RWPE2 (cell line): ENCODE measurements at regions not wholly inside any gene's neighbourhood (a gene's known extent, or its start where the extent isn't known, plus 50 kb on each side); places are given as distances from the start of the nearest gene placed in this dataset.

ENCODE experiments used
- ATAC-seq: fragments of 200-7000 bp; cut with Tn5 transposase; 3 replicates; pipeline ENCODE4 v1.9.1; 2021; ENCODE audit warnings: low read depth
- DNase-seq: peaks from one replicate; pipeline ENCODE4 v3.0.0-alpha.2; 2020; ENCODE audit warnings: low spot score
- H3K27ac ChIP-seq: fragments of 450-650 bp; 2 replicates; pipeline ENCODE4 v1.5.1; 2017; ENCODE audit warnings: mild to moderate bottlenecking; ENCODE audit not compliant: poor library complexity, severe bottlenecking
- H3K27me3 ChIP-seq: fragments of 250-450 bp; sonication (Bioruptor Pico); 2 replicates; pipeline ENCODE4 v1.5.1; 2021; ENCODE audit warnings: mild to moderate bottlenecking, moderate library complexity; ENCODE audit not compliant: insufficient read depth, poor library complexity, severe bottlenecking
- H3K36me3 ChIP-seq: fragments of 250-450 bp; sonication (Bioruptor Pico); 2 replicates; pipeline ENCODE4 v1.5.1; 2020; ENCODE audit warnings: low read depth, mild to moderate bottlenecking, moderate library complexity
- H3K4me1 ChIP-seq: fragments of 250-450 bp; sonication (Bioruptor Pico); 2 replicates; pipeline ENCODE4 v1.5.1; 2021; ENCODE audit warnings: mild to moderate bottlenecking, moderate library complexity; ENCODE audit not compliant: insufficient read depth, poor library complexity, severe bottlenecking
- H3K4me3 ChIP-seq: fragments of 250-450 bp; sonication (Bioruptor Pico); 2 replicates; pipeline ENCODE4 v1.5.1; 2021; ENCODE audit warnings: mild to moderate bottlenecking, moderate library complexity; ENCODE audit not compliant: severe bottlenecking
- H3K9me3 ChIP-seq: fragments of 250-450 bp; sonication (Bioruptor Pico); 2 replicates; pipeline ENCODE4 v1.5.1; 2021; ENCODE audit warnings: mild to moderate bottlenecking, moderate library complexity; ENCODE audit not compliant: severe bottlenecking
- TF ChIP-seq, protein P1 (sequence below): fragments of 450-650 bp; IDR thresholded peaks from one replicate; pipeline ENCODE4 v1.5.1; 2017; ENCODE audit warnings: mild to moderate bottlenecking, moderate library complexity; ENCODE audit not compliant: poor library complexity, severe bottlenecking

DNA sequence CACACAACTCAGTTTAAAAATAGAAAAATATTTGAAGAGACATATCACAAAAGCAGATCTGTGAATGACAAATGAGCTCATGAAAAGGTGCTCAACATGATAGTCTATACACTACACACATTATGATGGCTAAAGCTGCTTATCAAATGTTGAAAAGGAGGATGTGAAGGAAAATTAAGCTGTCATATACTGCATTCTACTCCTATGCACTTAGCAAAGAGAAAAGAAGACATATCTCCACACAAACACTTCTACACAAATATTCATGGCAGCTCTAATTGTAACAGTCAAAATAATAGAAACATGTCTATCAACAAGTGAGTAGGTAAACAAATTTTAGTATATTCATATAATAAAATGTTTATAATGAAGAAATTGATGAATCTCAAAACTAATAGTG is 540.5 kb downstream of the PLOD2 start:
- Histone ChIP-seq H3K9me3 (no peaks in the 10 kb centered on the region), H3K4me3 (no peak overlapping the region), H3K36me3 (no peaks in the 10 kb centered on the region), H3K4me1 (no peaks in the 10 kb centered on the region), H3K27me3 (no peaks in the 10 kb centered on the region), H3K27ac (no peak overlapping the region)
- ATAC-seq (no peak), DNase-seq (no peak)
- TF ChIP-seq, protein P1, sequence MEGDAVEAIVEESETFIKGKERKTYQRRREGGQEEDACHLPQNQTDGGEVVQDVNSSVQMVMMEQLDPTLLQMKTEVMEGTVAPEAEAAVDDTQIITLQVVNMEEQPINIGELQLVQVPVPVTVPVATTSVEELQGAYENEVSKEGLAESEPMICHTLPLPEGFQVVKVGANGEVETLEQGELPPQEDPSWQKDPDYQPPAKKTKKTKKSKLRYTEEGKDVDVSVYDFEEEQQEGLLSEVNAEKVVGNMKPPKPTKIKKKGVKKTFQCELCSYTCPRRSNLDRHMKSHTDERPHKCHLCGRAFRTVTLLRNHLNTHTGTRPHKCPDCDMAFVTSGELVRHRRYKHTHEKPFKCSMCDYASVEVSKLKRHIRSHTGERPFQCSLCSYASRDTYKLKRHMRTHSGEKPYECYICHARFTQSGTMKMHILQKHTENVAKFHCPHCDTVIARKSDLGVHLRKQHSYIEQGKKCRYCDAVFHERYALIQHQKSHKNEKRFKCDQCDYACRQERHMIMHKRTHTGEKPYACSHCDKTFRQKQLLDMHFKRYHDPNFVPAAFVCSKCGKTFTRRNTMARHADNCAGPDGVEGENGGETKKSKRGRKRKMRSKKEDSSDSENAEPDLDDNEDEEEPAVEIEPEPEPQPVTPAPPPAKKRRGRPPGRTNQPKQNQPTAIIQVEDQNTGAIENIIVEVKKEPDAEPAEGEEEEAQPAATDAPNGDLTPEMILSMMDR: no peak

DNA sequence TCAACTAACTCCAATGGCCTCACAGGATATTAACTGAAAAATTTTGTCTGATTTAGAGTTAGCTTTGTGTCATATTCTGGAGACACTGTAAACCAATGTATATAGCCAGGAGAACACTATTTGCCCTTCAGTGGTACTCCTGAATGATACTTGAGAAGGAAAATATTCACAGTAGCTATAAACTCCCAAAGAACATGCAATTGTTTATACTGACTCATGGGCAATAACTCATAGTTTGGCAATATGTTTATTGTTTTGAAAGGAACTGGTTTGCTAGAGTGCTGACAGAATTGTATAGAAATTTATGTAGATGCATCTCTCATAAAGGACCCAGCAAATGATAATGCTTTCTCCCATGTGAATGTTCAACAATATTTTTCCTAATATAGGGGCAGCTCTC is 537.6 kb downstream of the PLOD2 start:
- TF ChIP-seq, protein P1: no peak
- no peaks in the 10 kb centered on the region for H3K27me3 ChIP-seq
- no peak for ATAC-seq
- H3K36me3 ChIP-seq: no peaks in the 10 kb centered on the region
- no peaks in the 10 kb centered on the region for H3K4me1 ChIP-seq
- no peak overlapping the region for H3K27ac ChIP-seq
- no peaks in the 10 kb centered on the region for H3K9me3 ChIP-seq
- DNase-seq: no peak
- no peak overlapping the region for H3K4me3 ChIP-seq

DNA sequence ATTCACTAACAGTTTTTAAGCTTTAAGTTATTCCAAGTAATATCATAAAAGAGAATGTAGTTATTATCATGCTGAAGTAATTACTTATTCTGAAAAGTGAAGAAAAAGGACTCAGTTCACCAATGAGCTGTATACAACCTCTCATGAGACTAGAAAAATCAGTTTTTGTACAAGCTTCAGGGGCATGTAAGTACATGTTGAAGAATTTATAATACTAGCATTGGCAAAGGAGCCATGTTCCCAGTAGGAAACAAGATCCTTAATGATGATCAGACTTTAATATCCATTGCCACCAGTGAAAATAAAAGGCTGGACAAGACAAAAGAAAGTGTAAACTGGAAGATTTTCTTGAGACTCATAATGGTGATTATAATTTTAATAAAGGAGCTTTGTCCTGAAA is 532.8 kb downstream of the PLOD2 start:
- DNase-seq (no peak), ATAC-seq (no peak)
- no peaks in the 10 kb centered on the region for H3K4me1 ChIP-seq
- TF ChIP-seq, protein P1: no peak
- no peaks in the 10 kb centered on the region for H3K27me3 ChIP-seq
- H3K9me3 ChIP-seq: no peaks in the 10 kb centered on the region
- no peaks in the 10 kb centered on the region for H3K36me3 ChIP-seq
- H3K27ac ChIP-seq: no peak overlapping the region
- no peak overlapping the region for H3K4me3 ChIP-seq

DNA sequence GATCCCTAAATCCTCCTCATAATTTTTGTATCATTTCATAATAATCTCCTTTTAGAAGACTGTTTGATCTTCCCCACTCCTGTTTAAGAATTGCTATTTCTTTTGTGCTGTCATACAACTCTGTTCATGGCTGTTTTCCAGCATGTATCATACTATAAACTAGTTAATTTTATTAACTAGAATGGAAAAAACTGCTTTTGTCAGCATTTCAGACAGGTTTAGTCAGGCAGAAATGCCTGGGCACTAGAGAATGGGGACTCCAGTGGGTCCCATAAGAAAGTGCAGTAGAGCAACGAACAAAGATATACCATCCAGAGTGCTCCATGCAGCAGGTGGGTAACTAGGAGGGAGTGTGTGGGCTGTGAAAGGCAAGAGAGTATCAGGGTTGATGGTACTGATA is 523.9 kb downstream of the PLOD2 start:
- no peak overlapping the region for H3K4me3 ChIP-seq
- no peak for ATAC-seq
- TF ChIP-seq, protein P1: no peak
- no peak overlapping the region for H3K27ac ChIP-seq
- H3K4me1 ChIP-seq: no peaks in the 10 kb centered on the region
- no peaks in the 10 kb centered on the region for H3K9me3 ChIP-seq
- no peak for DNase-seq
- no peaks in the 10 kb centered on the region for H3K36me3 ChIP-seq
- H3K27me3 ChIP-seq: peaks cover 4% of the 10 kb centered on the region

DNA sequence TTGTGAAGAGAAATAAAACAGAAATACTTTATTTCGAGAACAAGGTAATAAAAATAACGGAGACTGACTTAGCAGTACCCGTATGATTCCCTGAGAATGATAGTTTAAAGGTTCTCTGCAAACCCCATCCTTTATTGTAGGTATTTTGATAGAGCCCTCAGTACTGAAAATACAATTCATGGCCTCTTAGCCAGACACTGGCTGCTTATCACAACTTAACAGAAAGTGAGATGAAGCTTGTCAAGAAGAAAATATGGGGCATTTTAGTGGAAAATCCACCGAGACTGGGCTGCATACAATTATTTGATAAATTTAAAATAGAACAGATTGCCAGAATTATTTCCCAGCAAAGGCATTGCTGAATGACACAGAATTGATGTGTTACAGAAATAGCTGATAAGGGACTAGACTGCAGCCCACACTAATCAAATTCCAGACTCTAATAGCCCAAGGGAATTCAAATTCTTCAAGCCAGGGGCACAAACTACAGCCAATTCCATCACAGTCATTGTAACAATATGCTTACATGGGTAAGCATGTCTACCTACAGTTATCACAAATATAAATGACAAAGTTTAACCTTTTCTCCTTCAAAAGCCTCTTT is 521.9 kb downstream of the PLOD2 start:
- H3K27ac ChIP-seq: no peak overlapping the region
- no peaks in the 10 kb centered on the region for H3K36me3 ChIP-seq
- TF ChIP-seq, protein P1: no peak
- no peaks in the 10 kb centered on the region for H3K9me3 ChIP-seq
- ATAC-seq (no peak), DNase-seq (no peak)
- H3K4me1 ChIP-seq: no peaks in the 10 kb centered on the region
- peaks cover 4% of the 10 kb centered on the region for H3K27me3 ChIP-seq
- no peak overlapping the region for H3K4me3 ChIP-seq
